Sigmoid colon (tissue), 6 donors: ENCODE measurements at regions not wholly inside any gene's neighbourhood (a gene's known extent, or its start where the extent isn't known, plus 50 kb on each side); places are given as distances from the start of the nearest gene placed in this dataset.

Experiments
- DNase-seq: peaks from one replicate; pipeline ENCODE4 v3.0.0-alpha.2; 2019
- H3K27ac ChIP-seq, 4 donors: fragments of 200-600 bp; sonication (generic); one replicate each; pipeline ENCODE4 v1.5.1; 2016 to 2019; ENCODE audit warnings: mild to moderate bottlenecking in 1 of 4
- H3K27me3 ChIP-seq, 3 donors: fragments of 200-600 bp; sonication (generic); one replicate each; pipeline ENCODE4 v1.5.1; 2019; ENCODE audit warnings: mild to moderate bottlenecking in 1 of 3
- H3K36me3 ChIP-seq, 4 donors: fragments of 200-600 bp; sonication (generic); one replicate each; pipeline ENCODE4 v1.5.1; 2016 to 2019
- H3K4me1 ChIP-seq, 4 donors: fragments of 200-600 bp; sonication (generic); one replicate each; pipeline ENCODE4 v1.5.1; 2017 to 2019
- H3K4me3 ChIP-seq, 4 donors: fragments of 200-600 bp; sonication (generic); one replicate each; pipeline ENCODE4 v1.5.1; 2017 to 2019; ENCODE audit warnings: mild to moderate bottlenecking in 2 of 4, moderate library complexity in 1 of 4
- H3K9me3 ChIP-seq, 4 donors: fragments of 200-600 bp in 3 of 4; sonication (generic) in 3 of 4; one replicate each; pipeline versions ENCODE4 v1.5.1 to v1.6.1; 2013 to 2019
- CTCF ChIP-seq, 4 experiments: fragments of 450-650 bp in 3 of 4; fragments of 200-600 bp in 1 of 4; IDR thresholded peaks; one replicate each; pipeline ENCODE4 v1.5.1; 2016 to 2019; ENCODE audit warnings: antibody characterized with exemption in 4 of 4, mild to moderate bottlenecking in 3 of 4, moderate library complexity in 2 of 4
- EP300 ChIP-seq, 4 donors: sonication (generic); formaldehyde crosslinking; IDR thresholded peaks; one replicate each; pipeline ENCODE4 v1.6.1; 2017; ENCODE audit warnings: antibody characterized with exemption in 4 of 4
- POLR2A ChIP-seq, 2 donors: fragments of 450-650 bp; IDR thresholded peaks; one replicate each; pipeline ENCODE4 v1.6.1; 2016; ENCODE audit warnings: antibody characterized with exemption in 2 of 2, mild to moderate bottlenecking in 2 of 2, moderate library complexity in 2 of 2
- POLR2AphosphoS5 ChIP-seq, 4 donors: sonication (generic); formaldehyde crosslinking; IDR thresholded peaks; one replicate each; pipeline ENCODE4 v1.6.1; 2017; ENCODE audit warnings: antibody characterized with exemption in 4 of 4
- WGBS, 2 donors: extraction: QIAGEN DNeasy Blood & Tissue Kit; methylation state at CpG; one replicate each; pipeline ENCODE4 v1.1.7; 2013; 5-methylcytosine and 5-hydroxymethylcytosine counted together
- intact Hi-C: fragments of 100-400 bp; cut with DNase I; formaldehyde crosslinking; loops from one replicate; pipeline ENCODE4 v1.15.1; 2023
- donor health status: healthy with polysubstance abuse.
- donor health status: healthy.

GRCh38 chr12:105906561-105906960, 232.2 kb downstream of the NUAK1 start:
- intact Hi-C loops: no loop called here
- Histone ChIP-seq H3K27me3 (no peaks in the 10 kb centered on the region), H3K36me3 (no peaks in the 10 kb centered on the region), H3K9me3 (no peaks in the 10 kb centered on the region), H3K4me1 (no peaks in the 10 kb centered on the region), H3K27ac (no peak overlapping the region), H3K4me3 (no peak overlapping the region)
- no peak for DNase-seq
- WGBS, 2 donors: 55 to 86% methylated on average over 1 of the region's 1 CpG
- no peak for TF ChIP-seq POLR2A (IDR thresholded peaks at IDR 0.05)
- TF ChIP-seq EP300 (IDR thresholded peaks at IDR 0.05): no peak
- no peak for TF ChIP-seq CTCF (IDR thresholded peaks at IDR 0.05)
- TF ChIP-seq POLR2AphosphoS5 (IDR thresholded peaks at IDR 0.05): no peak

GRCh38 chr12:105907982-105908381, 230.8 kb downstream of the NUAK1 start:
- TF ChIP-seq POLR2A (IDR thresholded peaks at IDR 0.05) (no peak), EP300 (IDR thresholded peaks at IDR 0.05) (no peak), CTCF (IDR thresholded peaks at IDR 0.05) (no peak), POLR2AphosphoS5 (IDR thresholded peaks at IDR 0.05) (no peak)
- H3K4me3 ChIP-seq: no peak overlapping the region
- H3K27me3 ChIP-seq: no peaks in the 10 kb centered on the region
- no peaks in the 10 kb centered on the region for H3K4me1 ChIP-seq
- no peaks in the 10 kb centered on the region for H3K36me3 ChIP-seq
- no peak overlapping the region for H3K27ac ChIP-seq
- WGBS, 2 donors: 80% methylated on average over 2 of the region's 2 CpGs
- intact Hi-C loops: no loop called here
- peaks cover 0 to 2% (median 0%) of the 10 kb centered on the region in 4 donors for H3K9me3 ChIP-seq
- DNase-seq: no peak

- WGBS, 2 donors: 94 to 95% methylated on average over 3 of the region's 3 CpGs
- no peak for TF ChIP-seq CTCF (IDR thresholded peaks at IDR 0.05)
- no peak for TF ChIP-seq POLR2AphosphoS5 (IDR thresholded peaks at IDR 0.05)
- no peak for TF ChIP-seq EP300 (IDR thresholded peaks at IDR 0.05)
- TF ChIP-seq POLR2A (IDR thresholded peaks at IDR 0.05): no peak
- no peak overlapping the region for H3K4me3 ChIP-seq
- no peaks in the 10 kb centered on the region for H3K4me1 ChIP-seq
- no peaks in the 10 kb centered on the region for H3K27me3 ChIP-seq
- no peak for DNase-seq
- intact Hi-C loops: no loop called here
- H3K9me3 ChIP-seq: peaks cover 0 to 2% (median 0%) of the 10 kb centered on the region in 4 donors
- no peaks in the 10 kb centered on the region for H3K36me3 ChIP-seq
- H3K27ac ChIP-seq: no peak overlapping the region
These were observed 228.7 kb downstream of the NUAK1 start for GRCh38 chr12:105910030-105910429.

- no peak for DNase-seq
- Histone ChIP-seq H3K27me3 (no peaks in the 10 kb centered on the region), H3K36me3 (no peaks in the 10 kb centered on the region), H3K9me3 (peaks cover 0 to 2% (median 0%) of the 10 kb centered on the region in 4 donors), H3K4me3 (no peak overlapping the region), H3K27ac (no peak overlapping the region), H3K4me1 (no peaks in the 10 kb centered on the region)
- 78 to 86% methylated on average over 4 of the region's 4 CpGs for WGBS, 2 donors
- no peak for TF ChIP-seq CTCF (IDR thresholded peaks at IDR 0.05)
- TF ChIP-seq POLR2AphosphoS5 (IDR thresholded peaks at IDR 0.05): no peak
- TF ChIP-seq POLR2A (IDR thresholded peaks at IDR 0.05): no peak
- intact Hi-C loops: no loop called here
These were observed 226.8 kb downstream of the NUAK1 start for GRCh38 chr12:105911966-105912365.
